ENCODE measurements at regions not wholly inside any gene's neighbourhood (a gene's known extent, or its start where the extent isn't known, plus 50 kb on each side); places are given as distances from the start of the nearest gene placed in this dataset.

DNA sequence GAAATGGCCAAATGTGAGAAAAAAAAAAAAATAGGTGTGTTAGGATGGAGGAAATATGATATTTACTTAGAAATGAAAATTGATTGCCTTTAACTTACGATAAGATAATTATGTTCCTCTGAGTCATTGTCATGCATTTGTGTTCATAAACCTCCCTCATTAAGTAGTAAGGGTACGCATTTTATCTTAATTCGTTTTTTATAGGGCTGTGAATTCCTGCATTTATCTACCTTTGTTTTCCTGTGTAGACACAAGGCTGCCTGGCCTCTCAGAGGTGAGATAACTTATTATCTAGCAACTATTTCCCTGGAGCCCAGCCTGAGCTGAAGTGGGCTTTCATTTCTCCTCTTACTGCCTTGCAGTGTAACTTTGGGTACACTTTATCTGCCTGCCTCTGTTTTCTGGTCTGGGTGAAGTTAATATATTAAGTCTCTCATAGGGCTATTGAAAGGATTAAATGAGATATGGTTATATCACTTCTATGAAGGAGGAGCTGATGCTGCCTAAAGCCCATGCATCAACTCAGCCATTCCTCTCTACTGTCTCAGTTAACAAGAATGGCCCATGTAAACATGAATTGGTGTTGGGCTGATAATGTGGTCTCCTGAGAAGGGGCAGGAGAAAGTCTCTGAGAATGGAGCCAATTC lies 103.8 kb upstream of the KLF4 start:
- TF ChIP-seq, protein P1, sequence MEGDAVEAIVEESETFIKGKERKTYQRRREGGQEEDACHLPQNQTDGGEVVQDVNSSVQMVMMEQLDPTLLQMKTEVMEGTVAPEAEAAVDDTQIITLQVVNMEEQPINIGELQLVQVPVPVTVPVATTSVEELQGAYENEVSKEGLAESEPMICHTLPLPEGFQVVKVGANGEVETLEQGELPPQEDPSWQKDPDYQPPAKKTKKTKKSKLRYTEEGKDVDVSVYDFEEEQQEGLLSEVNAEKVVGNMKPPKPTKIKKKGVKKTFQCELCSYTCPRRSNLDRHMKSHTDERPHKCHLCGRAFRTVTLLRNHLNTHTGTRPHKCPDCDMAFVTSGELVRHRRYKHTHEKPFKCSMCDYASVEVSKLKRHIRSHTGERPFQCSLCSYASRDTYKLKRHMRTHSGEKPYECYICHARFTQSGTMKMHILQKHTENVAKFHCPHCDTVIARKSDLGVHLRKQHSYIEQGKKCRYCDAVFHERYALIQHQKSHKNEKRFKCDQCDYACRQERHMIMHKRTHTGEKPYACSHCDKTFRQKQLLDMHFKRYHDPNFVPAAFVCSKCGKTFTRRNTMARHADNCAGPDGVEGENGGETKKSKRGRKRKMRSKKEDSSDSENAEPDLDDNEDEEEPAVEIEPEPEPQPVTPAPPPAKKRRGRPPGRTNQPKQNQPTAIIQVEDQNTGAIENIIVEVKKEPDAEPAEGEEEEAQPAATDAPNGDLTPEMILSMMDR (IDR thresholded peaks at IDR 0.05), result no peak
- no peak for TF ChIP-seq EZH2 (IDR thresholded peaks at IDR 0.05; ENCODE audit: borderline replicate concordance, insufficient read depth, low read depth, low read length, poor library complexity, severe bottlenecking)

Data from B cell (primary cell).